ENCODE measurements at regions not wholly inside any gene's neighbourhood (a gene's known extent, or its start where the extent isn't known, plus 50 kb on each side); places are given as distances from the start of the nearest gene placed in this dataset.

- Histone ChIP-seq H3F3A (ENCODE audit: insufficient read depth) (no peaks in the 10 kb centered on the region), H4K20me1 (ENCODE audit: insufficient read depth) (no peaks in the 10 kb centered on the region), H3K9me2 (ENCODE audit: insufficient read depth) (no peaks in the 10 kb centered on the region), H3K9ac (no peak overlapping the region), H3K27ac (no peak overlapping the region), H3K36me3 (ENCODE audit: low read depth) (no peaks in the 10 kb centered on the region), H2AFZ (no peak overlapping the region; the same call in 1 of the 2 replicates), H3K4me1 (ENCODE audit: insufficient read depth) (peaks cover 9% of the 10 kb centered on the region; the same call in 1 of the 2 replicates), H3K9me3 (ENCODE audit: low read depth) (no peaks in the 10 kb centered on the region), H3K4me3 (no peak overlapping the region), H3K79me2 (ENCODE audit: insufficient read depth) (no peaks in the 10 kb centered on the region), H3K27me3 (replicated peaks; ENCODE audit: insufficient read depth) (peaks cover 74% of the 10 kb centered on the region), H3K4me2 (ENCODE audit: unreplicated experiment) (no peak overlapping the region)
- TF ChIP-seq EZH2 (IDR thresholded peaks at IDR 0.05; ENCODE audit: insufficient read depth, poor library complexity, severe bottlenecking) = no peak
- no peak for TF ChIP-seq EZH2phosphoT487 (IDR thresholded peaks at IDR 0.05; ENCODE audit: insufficient read depth, low read depth)
- WGBS, 2 experiments (ENCODE audit: low coverage in 1 of 2, low lambda C conversion rate in 2 of 2, missing lambda C conversion rate in 2 of 2) = 2 to 3% methylated on average over 11 to 12 of the region's 12 CpGs
- in situ Hi-C loops (cut with MboI) = loop anchor here (10.0 kb wide), 1 partner anchor 1688 kb away; no protein-coding TSS in a partner anchor
- DNase-seq = peak; percentile 4
Observed at GRCh38 chr5:50967009-50967562, 300.6 kb downstream of the PARP8 start.

DNA sequence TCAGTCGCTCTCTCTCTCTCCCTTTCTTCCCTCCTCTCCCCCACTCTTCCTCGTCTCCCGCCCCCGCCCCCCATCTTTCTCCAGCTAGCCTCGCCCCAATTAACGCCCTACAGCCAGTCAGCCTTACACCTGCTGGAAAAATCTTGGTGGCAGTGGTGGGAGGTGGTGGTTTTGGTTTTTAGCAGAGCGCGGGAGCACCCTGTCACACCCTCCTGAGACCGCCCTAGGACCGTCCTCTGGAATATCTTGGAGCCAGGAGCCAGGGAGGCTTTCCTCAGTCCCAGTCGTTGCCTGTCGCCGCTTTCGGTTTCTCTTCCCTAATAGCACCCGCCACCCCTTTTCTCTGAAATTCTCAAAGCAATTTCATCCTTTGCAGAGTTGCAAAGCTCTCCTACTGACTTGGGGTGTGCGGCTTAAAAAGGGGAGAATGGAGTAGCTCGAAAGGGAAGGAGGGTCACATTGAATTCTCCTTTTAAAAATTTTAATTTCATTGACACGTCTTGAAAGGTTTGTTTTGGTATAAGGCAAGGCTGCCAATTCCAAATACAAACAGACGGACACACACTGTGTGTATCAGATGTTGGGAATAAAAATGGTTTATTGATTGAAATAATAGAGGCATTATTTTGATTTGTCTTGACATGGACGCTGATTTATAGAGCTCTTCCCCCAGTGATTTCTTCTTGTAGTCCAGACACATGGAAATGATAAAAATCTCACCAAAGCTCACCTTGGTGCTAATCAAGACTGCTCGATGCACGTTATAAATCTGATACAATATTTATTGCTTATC lies 301.3 kb downstream of the PARP8 start:
- no peaks in the 10 kb centered on the region for H3F3A ChIP-seq (ENCODE audit: insufficient read depth)
- WGBS, 2 experiments (ENCODE audit: low coverage in 1 of 2, low lambda C conversion rate in 2 of 2, missing lambda C conversion rate in 2 of 2) = 0 to 2% methylated on average over 16 to 22 of the region's 22 CpGs
- H3K4me2 ChIP-seq (ENCODE audit: unreplicated experiment) = peak overlapping the region; percentile 45
- H4K20me1 ChIP-seq (ENCODE audit: insufficient read depth) = no peaks in the 10 kb centered on the region
- no peaks in the 10 kb centered on the region for H3K9me2 ChIP-seq (ENCODE audit: insufficient read depth)
- peaks cover 74% of the 10 kb centered on the region for H3K27me3 ChIP-seq (replicated peaks; ENCODE audit: insufficient read depth)
- peaks cover 9% of the 10 kb centered on the region; the same call in 1 of the 2 replicates for H3K4me1 ChIP-seq (ENCODE audit: insufficient read depth)
- TF ChIP-seq EZH2phosphoT487 (IDR thresholded peaks at IDR 0.05; ENCODE audit: insufficient read depth, low read depth) (no peak), EZH2 (IDR thresholded peaks at IDR 0.05; ENCODE audit: insufficient read depth, poor library complexity, severe bottlenecking) (no peak)
- peak overlapping the region; percentile 41 for H3K4me3 ChIP-seq
- H3K27ac ChIP-seq = no peak overlapping the region
- H3K9ac ChIP-seq = no peak overlapping the region
- no peak overlapping the region; the same call in 1 of the 2 replicates for H2AFZ ChIP-seq
- no peaks in the 10 kb centered on the region for H3K79me2 ChIP-seq (ENCODE audit: insufficient read depth)
- in situ Hi-C loops (cut with MboI) = loop anchor here (10.0 kb wide), 1 partner anchor 1687 kb away; no protein-coding TSS in a partner anchor
- H3K36me3 ChIP-seq (ENCODE audit: low read depth) = no peaks in the 10 kb centered on the region
- DNase-seq = peak; percentile 23
- H3K9me3 ChIP-seq (ENCODE audit: low read depth) = no peaks in the 10 kb centered on the region

GRCh38 chr5:50968356-50969149 lies 302.1 kb downstream of the PARP8 start:
- in situ Hi-C loops (cut with MboI) = loop anchor here (10.0 kb wide), 1 partner anchor 1686 kb away; no protein-coding TSS in a partner anchor
- DNase-seq = peak; percentile 9

More at GRCh38 chr5:50968356-50969149, 302.1 kb downstream of the PARP8 start:
- peak; percentile 24; the same call in 1 of the 2 replicates for TF ChIP-seq EZH2phosphoT487 (IDR thresholded peaks at IDR 0.05; ENCODE audit: insufficient read depth, low read depth)
- no peak for TF ChIP-seq EZH2 (IDR thresholded peaks at IDR 0.05; ENCODE audit: insufficient read depth, poor library complexity, severe bottlenecking)
- Histone ChIP-seq H3K27me3 (replicated peaks; ENCODE audit: insufficient read depth) (peaks cover 74% of the 10 kb centered on the region), H3K9me3 (ENCODE audit: low read depth) (no peaks in the 10 kb centered on the region), H3K9me2 (ENCODE audit: insufficient read depth) (no peaks in the 10 kb centered on the region), H3K79me2 (ENCODE audit: insufficient read depth) (no peaks in the 10 kb centered on the region), H3K9ac (no peak overlapping the region), H4K20me1 (ENCODE audit: insufficient read depth) (no peaks in the 10 kb centered on the region), H3F3A (ENCODE audit: insufficient read depth) (no peaks in the 10 kb centered on the region), H3K27ac (no peak overlapping the region), H3K4me2 (ENCODE audit: unreplicated experiment) (peak overlapping the region; percentile 53), H3K4me1 (ENCODE audit: insufficient read depth) (peaks cover 9% of the 10 kb centered on the region; the same call in 1 of the 2 replicates), H3K36me3 (ENCODE audit: low read depth) (no peaks in the 10 kb centered on the region), H2AFZ (peak overlapping the region; percentile 18; the same call in 1 of the 2 replicates), H3K4me3 (peak overlapping the region; percentile 17; the same call in 1 of the 2 replicates)
- 3% methylated on average over 23 of the region's 23 CpGs for WGBS, 2 experiments (ENCODE audit: low coverage in 1 of 2, low lambda C conversion rate in 2 of 2, missing lambda C conversion rate in 2 of 2)
